Left ventricle myocardium inferior (tissue), 1 donor: ENCODE measurements at regions not wholly inside any gene's neighbourhood (a gene's known extent, or its start where the extent isn't known, plus 50 kb on each side); places are given as distances from the start of the nearest gene placed in this dataset.
A peak's percentile ranks its signal among the peaks of the same experiment; 100 is the strongest.

Experiments
- DNase-seq: peaks from one replicate; pipeline ENCODE4 v3.0.0-alpha.2; 2020
- H3K27ac ChIP-seq: fragments of 200-600 bp; replicated peaks from 2 replicates; pipeline ENCODE4 v1.8.0; 2021
- H3K27me3 ChIP-seq: fragments of 200-600 bp; 2 replicates; pipeline ENCODE4 v1.8.0; 2021; ENCODE audit warnings: low read depth
- H3K36me3 ChIP-seq: fragments of 200-600 bp; 2 replicates; pipeline ENCODE4 v1.8.0; 2021
- H3K4me1 ChIP-seq: fragments of 200-600 bp; 2 replicates; pipeline ENCODE4 v1.8.0; 2021
- H3K4me3 ChIP-seq: fragments of 200-600 bp; 2 replicates; pipeline ENCODE4 v1.8.0; 2021; ENCODE audit warnings: mild to moderate bottlenecking, moderate library complexity
- H3K9me3 ChIP-seq: fragments of 200-600 bp; replicated peaks from 2 replicates; pipeline ENCODE4 v1.8.0; 2021
- intact Hi-C: fragments of 100-400 bp; cut with micrococcal nuclease; formaldehyde crosslinking; loops from one replicate; pipeline ENCODE4 v1.11.0; 2022
- TF ChIP-seq, protein P1 (sequence below): fragments of 200-600 bp; IDR thresholded peaks from 2 replicates; pipeline ENCODE4 v1.8.0; 2021; ENCODE audit warnings: antibody characterized with exemption, mild to moderate bottlenecking, borderline replicate concordance
- donor health status: DM: no; HTN: yes; CAD: no; lungs with severe emphysema.

GRCh38 chr6:95328231-95328630 is 249.1 kb upstream of the MANEA start:
- no peaks in the 10 kb centered on the region for H3K27me3 ChIP-seq
- no peaks in the 10 kb centered on the region for H3K4me1 ChIP-seq
- TF ChIP-seq, protein P1, sequence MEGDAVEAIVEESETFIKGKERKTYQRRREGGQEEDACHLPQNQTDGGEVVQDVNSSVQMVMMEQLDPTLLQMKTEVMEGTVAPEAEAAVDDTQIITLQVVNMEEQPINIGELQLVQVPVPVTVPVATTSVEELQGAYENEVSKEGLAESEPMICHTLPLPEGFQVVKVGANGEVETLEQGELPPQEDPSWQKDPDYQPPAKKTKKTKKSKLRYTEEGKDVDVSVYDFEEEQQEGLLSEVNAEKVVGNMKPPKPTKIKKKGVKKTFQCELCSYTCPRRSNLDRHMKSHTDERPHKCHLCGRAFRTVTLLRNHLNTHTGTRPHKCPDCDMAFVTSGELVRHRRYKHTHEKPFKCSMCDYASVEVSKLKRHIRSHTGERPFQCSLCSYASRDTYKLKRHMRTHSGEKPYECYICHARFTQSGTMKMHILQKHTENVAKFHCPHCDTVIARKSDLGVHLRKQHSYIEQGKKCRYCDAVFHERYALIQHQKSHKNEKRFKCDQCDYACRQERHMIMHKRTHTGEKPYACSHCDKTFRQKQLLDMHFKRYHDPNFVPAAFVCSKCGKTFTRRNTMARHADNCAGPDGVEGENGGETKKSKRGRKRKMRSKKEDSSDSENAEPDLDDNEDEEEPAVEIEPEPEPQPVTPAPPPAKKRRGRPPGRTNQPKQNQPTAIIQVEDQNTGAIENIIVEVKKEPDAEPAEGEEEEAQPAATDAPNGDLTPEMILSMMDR: no peak
- no peaks in the 10 kb centered on the region for H3K36me3 ChIP-seq
- no peaks in the 10 kb centered on the region for H3K9me3 ChIP-seq
- intact Hi-C loops: no loop called here
- H3K4me3 ChIP-seq: no peak overlapping the region
- no peak overlapping the region for H3K27ac ChIP-seq
- no peak for DNase-seq

GRCh38 chr6:95352064-95352795 is 225.1 kb upstream of the MANEA start:
- Histone ChIP-seq H3K4me3 (no peak overlapping the region), H3K27ac (no peak overlapping the region), H3K27me3 (no peaks in the 10 kb centered on the region), H3K36me3 (no peaks in the 10 kb centered on the region), H3K9me3 (no peaks in the 10 kb centered on the region), H3K4me1 (no peaks in the 10 kb centered on the region)
- DNase-seq: no peak
- TF ChIP-seq, protein P1: no peak
- intact Hi-C loops: no loop called here

- intact Hi-C loops: no loop called here
- no peak for DNase-seq
- no peak overlapping the region for H3K4me3 ChIP-seq
- no peaks in the 10 kb centered on the region for H3K4me1 ChIP-seq
- TF ChIP-seq, protein P1: no peak
- H3K36me3 ChIP-seq: no peaks in the 10 kb centered on the region
- H3K9me3 ChIP-seq: no peaks in the 10 kb centered on the region
- no peaks in the 10 kb centered on the region for H3K27me3 ChIP-seq
- no peak overlapping the region for H3K27ac ChIP-seq
Measured at GRCh38 chr6:95354551-95354950, 222.8 kb upstream of the MANEA start.

DNA sequence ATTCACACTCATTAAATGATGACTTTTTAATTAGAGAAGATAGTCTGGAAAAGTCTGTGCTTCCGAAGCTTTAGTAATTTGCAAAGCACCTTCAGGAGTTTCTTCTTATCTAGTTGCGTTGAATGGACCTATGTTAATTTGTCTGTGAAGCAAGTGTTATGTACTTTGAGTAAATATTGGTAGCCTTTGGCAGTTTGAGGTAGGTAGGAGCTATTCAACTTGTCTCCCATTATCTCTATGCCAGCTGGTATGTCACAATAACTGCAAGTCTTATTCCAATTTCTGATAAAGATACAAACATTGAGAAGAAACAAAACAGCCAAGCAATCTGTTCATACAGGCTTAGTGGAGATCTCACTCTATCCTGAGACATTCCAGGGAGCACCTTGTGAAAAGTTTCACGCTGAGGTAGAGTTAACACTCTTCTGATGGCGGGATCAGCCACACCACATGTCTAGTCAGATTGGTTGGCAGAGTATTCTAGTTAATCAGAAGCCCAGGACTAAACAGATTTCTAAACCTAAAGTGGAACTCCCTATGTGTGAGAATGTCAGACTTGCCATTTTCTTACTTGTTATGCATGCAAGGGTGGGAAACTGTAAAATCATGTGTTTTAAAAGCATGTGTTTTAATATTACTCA is 219.8 kb upstream of the MANEA start:
- Histone ChIP-seq H3K4me3 (no peak overlapping the region), H3K4me1 (no peaks in the 10 kb centered on the region), H3K27me3 (no peaks in the 10 kb centered on the region), H3K9me3 (no peaks in the 10 kb centered on the region), H3K36me3 (no peaks in the 10 kb centered on the region), H3K27ac (no peak overlapping the region)
- intact Hi-C loops: no loop called here
- no peak for DNase-seq
- TF ChIP-seq, protein P1: no peak

DNA sequence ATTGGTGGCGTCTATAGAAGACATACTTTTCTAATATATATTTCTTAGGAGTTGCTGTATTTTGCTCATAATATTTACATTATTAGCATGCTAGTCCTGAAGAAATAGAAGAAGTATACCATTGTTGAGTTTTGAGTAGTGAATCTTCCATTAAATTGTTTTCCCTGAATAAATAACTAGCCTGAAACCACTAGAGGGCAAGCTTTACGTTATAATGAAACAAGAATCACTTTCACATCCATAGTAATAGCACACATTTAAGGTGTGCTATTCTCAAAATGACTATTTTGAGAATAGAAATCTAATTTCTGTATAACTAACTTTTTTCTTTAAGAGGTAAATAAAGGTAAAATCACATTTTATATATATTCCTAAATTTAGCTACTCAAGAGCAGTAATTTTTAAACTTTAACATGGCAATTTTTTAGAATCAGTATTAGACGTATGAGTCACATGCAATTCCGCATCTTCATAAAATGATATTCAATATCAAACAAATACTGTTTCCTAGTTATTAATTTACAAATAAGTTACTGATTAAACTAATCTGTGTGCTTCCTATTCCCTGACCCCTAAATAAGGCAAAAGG is 213.2 kb upstream of the MANEA start:
- TF ChIP-seq, protein P1: peak; percentile 38
- H3K27me3 ChIP-seq: no peaks in the 10 kb centered on the region
- H3K4me1 ChIP-seq: no peaks in the 10 kb centered on the region
- H3K4me3 ChIP-seq: no peak overlapping the region
- intact Hi-C loops: no loop called here
- DNase-seq: no peak
- H3K36me3 ChIP-seq: no peaks in the 10 kb centered on the region
- H3K27ac ChIP-seq: no peak overlapping the region
- H3K9me3 ChIP-seq: no peaks in the 10 kb centered on the region
